GM12864 (cell line): ENCODE measurements at regions not wholly inside any gene's neighbourhood (a gene's known extent, or its start where the extent isn't known, plus 50 kb on each side); places are given as distances from the start of the nearest gene placed in this dataset.

ENCODE experiments used
- DNase-seq: peaks from one replicate; pipeline ENCODE4 v3.0.0-alpha.2; 2011; ENCODE audit warnings: low read depth
- H3K4me3 ChIP-seq: 2 replicates; pipeline ENCODE4 v1.5.1; 2011; ENCODE audit warnings: mild to moderate bottlenecking, low read depth, low read length, control low read depth
- TF ChIP-seq, protein P1 (sequence below): IDR thresholded peaks from 2 replicates; pipeline ENCODE4 v1.5.1; 2011; ENCODE audit warnings: low read depth, mild to moderate bottlenecking, moderate library complexity, low read length, control low read depth, inconsistent platforms; ENCODE audit errors: missing control alignments

GRCh38 chr17:63379636-63380035 lies 66.5 kb downstream of the CYB561 start:
- H3K4me3 ChIP-seq = no peak overlapping the region
- no peak for DNase-seq
- TF ChIP-seq, protein P1, sequence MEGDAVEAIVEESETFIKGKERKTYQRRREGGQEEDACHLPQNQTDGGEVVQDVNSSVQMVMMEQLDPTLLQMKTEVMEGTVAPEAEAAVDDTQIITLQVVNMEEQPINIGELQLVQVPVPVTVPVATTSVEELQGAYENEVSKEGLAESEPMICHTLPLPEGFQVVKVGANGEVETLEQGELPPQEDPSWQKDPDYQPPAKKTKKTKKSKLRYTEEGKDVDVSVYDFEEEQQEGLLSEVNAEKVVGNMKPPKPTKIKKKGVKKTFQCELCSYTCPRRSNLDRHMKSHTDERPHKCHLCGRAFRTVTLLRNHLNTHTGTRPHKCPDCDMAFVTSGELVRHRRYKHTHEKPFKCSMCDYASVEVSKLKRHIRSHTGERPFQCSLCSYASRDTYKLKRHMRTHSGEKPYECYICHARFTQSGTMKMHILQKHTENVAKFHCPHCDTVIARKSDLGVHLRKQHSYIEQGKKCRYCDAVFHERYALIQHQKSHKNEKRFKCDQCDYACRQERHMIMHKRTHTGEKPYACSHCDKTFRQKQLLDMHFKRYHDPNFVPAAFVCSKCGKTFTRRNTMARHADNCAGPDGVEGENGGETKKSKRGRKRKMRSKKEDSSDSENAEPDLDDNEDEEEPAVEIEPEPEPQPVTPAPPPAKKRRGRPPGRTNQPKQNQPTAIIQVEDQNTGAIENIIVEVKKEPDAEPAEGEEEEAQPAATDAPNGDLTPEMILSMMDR = no peak

GRCh38 chr17:63381101-63381729 lies 64.9 kb downstream of the CYB561 start:
- TF ChIP-seq, protein P1 = no peak
- no peak overlapping the region for H3K4me3 ChIP-seq
- no peak for DNase-seq

GRCh38 chr17:63382136-63382535 lies 64.0 kb downstream of the CYB561 start:
- no peak for DNase-seq
- TF ChIP-seq, protein P1 = no peak
- H3K4me3 ChIP-seq = no peak overlapping the region
